Osteoblast (primary cell): ENCODE measurements at regions not wholly inside any gene's neighbourhood (a gene's known extent, or its start where the extent isn't known, plus 50 kb on each side); places are given as distances from the start of the nearest gene placed in this dataset.

Experiments used
- DNase-seq: peaks from one replicate; pipeline ENCODE4 v3.0.0; 2011; ENCODE audit warnings: low spot score, mixed read lengths; ENCODE audit not compliant: insufficient read length; ENCODE audit errors: missing footprints
- H2AFZ ChIP-seq: 2 replicates; pipeline ENCODE4 v1.6.0; 2011; ENCODE audit warnings: mild to moderate bottlenecking, low read length
- H3K27ac ChIP-seq: 2 replicates; pipeline ENCODE4 v1.5.1; 2011; ENCODE audit warnings: mild to moderate bottlenecking, low read depth, low read length, moderate library complexity
- H3K27me3 ChIP-seq: 2 replicates; pipeline ENCODE4 v1.6.0; 2012; ENCODE audit warnings: mild to moderate bottlenecking, control low read depth, inconsistent platforms, low read length, moderate library complexity; ENCODE audit not compliant: insufficient read depth
- H3K36me3 ChIP-seq: 2 replicates; pipeline ENCODE4 v1.5.1; 2011; ENCODE audit warnings: mild to moderate bottlenecking, low read length, control low read depth, moderate library complexity; ENCODE audit not compliant: insufficient read depth
- H3K4me1 ChIP-seq: 2 replicates; pipeline ENCODE4 v1.5.1; 2011; ENCODE audit warnings: mild to moderate bottlenecking, low read length, control low read depth, moderate library complexity; ENCODE audit not compliant: insufficient read depth
- H3K4me2 ChIP-seq: 2 replicates; pipeline ENCODE4 v1.6.0; 2011; ENCODE audit warnings: mild to moderate bottlenecking, low read length; ENCODE audit not compliant: insufficient read depth
- H3K4me3 ChIP-seq: fragments of 200-600 bp; sonication (generic); 3 replicates; pipeline ENCODE4 v1.5.1; 2012; ENCODE audit warnings: mild to moderate bottlenecking, low read length, inconsistent platforms; ENCODE audit not compliant: insufficient read depth
- H3K79me2 ChIP-seq: 2 replicates; pipeline ENCODE4 v1.6.0; 2012; ENCODE audit warnings: mild to moderate bottlenecking, low read length, control low read depth, inconsistent platforms; ENCODE audit not compliant: insufficient read depth
- H3K9me3 ChIP-seq: 2 replicates; pipeline ENCODE4 v1.5.1; 2011; ENCODE audit warnings: low read depth, low read length, control low read depth
- H4K20me1 ChIP-seq: 2 replicates; pipeline ENCODE4 v1.6.0; 2012; ENCODE audit warnings: mild to moderate bottlenecking, low read length, control low read depth; ENCODE audit not compliant: insufficient read depth
- CTCF ChIP-seq: IDR thresholded peaks from 2 replicates; pipeline ENCODE4 v1.5.1; 2011; ENCODE audit warnings: mild to moderate bottlenecking, low read depth, low read length, moderate library complexity; ENCODE audit errors: extremely low read depth

GRCh38 chr3:116586285-116586944, 123.2 kb upstream of the TUSC7 start:
- no peaks in the 10 kb centered on the region for H3K4me1 ChIP-seq
- H2AFZ ChIP-seq = no peak overlapping the region
- H3K27ac ChIP-seq = no peak overlapping the region
- H3K36me3 ChIP-seq = no peaks in the 10 kb centered on the region
- TF ChIP-seq CTCF = no peak
- no peaks in the 10 kb centered on the region for H3K79me2 ChIP-seq
- no peaks in the 10 kb centered on the region for H3K27me3 ChIP-seq
- no peaks in the 10 kb centered on the region for H3K9me3 ChIP-seq
- H3K4me3 ChIP-seq = no peak overlapping the region
- H4K20me1 ChIP-seq = no peaks in the 10 kb centered on the region
- DNase-seq = no peak
- H3K4me2 ChIP-seq = no peak overlapping the region

GRCh38 chr3:116591236-116591635, 118.3 kb upstream of the TUSC7 start:
- H3K36me3 ChIP-seq = no peaks in the 10 kb centered on the region
- no peaks in the 10 kb centered on the region for H3K27me3 ChIP-seq

GRCh38 chr3:116601206-116601605, 108.4 kb upstream of the TUSC7 start:
- H3K27me3 ChIP-seq = no peaks in the 10 kb centered on the region
- H3K4me1 ChIP-seq = no peaks in the 10 kb centered on the region
- no peak overlapping the region for H3K27ac ChIP-seq
- no peak overlapping the region for H2AFZ ChIP-seq
- no peaks in the 10 kb centered on the region for H3K36me3 ChIP-seq
- no peaks in the 10 kb centered on the region for H3K9me3 ChIP-seq
- no peak for DNase-seq
- H3K4me2 ChIP-seq = no peak overlapping the region
- no peak for TF ChIP-seq CTCF
- no peak overlapping the region for H3K4me3 ChIP-seq
- H3K79me2 ChIP-seq = no peaks in the 10 kb centered on the region
- no peaks in the 10 kb centered on the region for H4K20me1 ChIP-seq

More at GRCh38 chr3:116591236-116591635, 118.3 kb upstream of the TUSC7 start:
- Histone ChIP-seq H3K4me2 (no peak overlapping the region), H4K20me1 (no peaks in the 10 kb centered on the region), H3K9me3 (peaks cover 3% of the 10 kb centered on the region), H2AFZ (no peak overlapping the region), H3K27ac (no peak overlapping the region), H3K4me3 (no peak overlapping the region), H3K4me1 (no peaks in the 10 kb centered on the region), H3K79me2 (no peaks in the 10 kb centered on the region)
- TF ChIP-seq CTCF = no peak
- DNase-seq = no peak

- no peaks in the 10 kb centered on the region for H3K36me3 ChIP-seq
- H3K79me2 ChIP-seq = no peaks in the 10 kb centered on the region
- H2AFZ ChIP-seq = no peak overlapping the region
- H3K27me3 ChIP-seq = no peaks in the 10 kb centered on the region
- TF ChIP-seq CTCF = no peak
- DNase-seq = no peak
- H4K20me1 ChIP-seq = no peaks in the 10 kb centered on the region
- no peak overlapping the region for H3K27ac ChIP-seq
- no peaks in the 10 kb centered on the region for H3K4me1 ChIP-seq
- no peaks in the 10 kb centered on the region for H3K9me3 ChIP-seq
- H3K4me2 ChIP-seq = no peak overlapping the region
- H3K4me3 ChIP-seq = no peak overlapping the region
Measured at GRCh38 chr3:116607205-116607604, 102.4 kb upstream of the TUSC7 start.
